Endothelial cell of umbilical vein (primary cell): ENCODE measurements at regions not wholly inside any gene's neighbourhood (a gene's known extent, or its start where the extent isn't known, plus 50 kb on each side); places are given as distances from the start of the nearest gene placed in this dataset.

Experiments used
- BruUV-seq: library from RNA; stranded (reverse); fragments of 400-500 nt; replicated peaks from 2 replicates; lab custom pipeline; 2021; lab: Mats Ljungman, UMichigan
- CTCF ChIA-PET: fragments of 300-600, 350-600 bp; sonication (Branson Sonifier 250); formaldehyde crosslinking; loops from one replicate; lab custom pipeline; 2021; ENCODE audit warnings: antibody characterized with exemption, inconsistent platforms; lab: Charles Lee
- POLR2A ChIA-PET: fragments of 300-600, 350-600 bp; sonication (Branson Sonifier 250); formaldehyde crosslinking; loops from one replicate; lab custom pipeline; 2021; ENCODE audit warnings: antibody characterized with exemption, inconsistent platforms; lab: Charles Lee
- DNase-seq: peaks from one replicate; pipeline ENCODE4 v3.0.0-alpha.2; 2011; ENCODE audit warnings: low read depth, low spot score
- FAIRE-seq: peaks from 2 replicates; lab custom pipeline; 2011; peaks lifted over from hg19 to GRCh38; lab: Jason Lieb, UNC
- H2AFZ ChIP-seq: 2 replicates; pipeline ENCODE4 v1.6.0; 2012; ENCODE audit warnings: low read depth, low read length, control low read depth, inconsistent platforms
- H3K27ac ChIP-seq: 2 replicates; pipeline ENCODE4 v1.5.1; 2011; ENCODE audit warnings: low read depth, mild to moderate bottlenecking, control low read depth, low read length, moderate library complexity; ENCODE audit not compliant: insufficient read depth
- H3K27me3 ChIP-seq, 2 experiments: 2 replicates each; pipeline versions ENCODE4 v1.6.0 to v1.6.1; 2011; ENCODE audit warnings: low read length in 2 of 2, mixed read lengths in 1 of 2; ENCODE audit not compliant: control insufficient read depth in 2 of 2, insufficient read depth in 2 of 2
- H3K36me3 ChIP-seq, 2 experiments: 2 replicates in 1 of 2; 3 replicates in 1 of 2; pipeline ENCODE4 v1.5.1; 2011; ENCODE audit warnings: low read length in 2 of 2, mild to moderate bottlenecking in 1 of 2, moderate library complexity in 1 of 2; ENCODE audit not compliant: control insufficient read depth in 2 of 2, insufficient read depth in 2 of 2; ENCODE audit errors: extremely low read depth in 1 of 2
- H3K4me1 ChIP-seq: 3 replicates; pipeline ENCODE4 v1.5.1; 2011; ENCODE audit warnings: mild to moderate bottlenecking, low read length; ENCODE audit not compliant: control insufficient read depth, insufficient read depth; ENCODE audit errors: extremely low read depth
- H3K4me2 ChIP-seq: 2 replicates; pipeline ENCODE4 v1.6.1; 2011; ENCODE audit warnings: low read length, control low read depth, mixed read lengths; ENCODE audit not compliant: insufficient read depth
- H3K4me3 ChIP-seq, 3 experiments: fragments of 200-600 bp in 1 of 3; sonication (generic), shearing (Covaris generic) in 1 of 3; replicated peaks in 1 of 3; 2 replicates each; pipeline ENCODE4 v1.5.1; 2011 to 2016; ENCODE audit warnings: control low read depth in 3 of 3, low read length in 3 of 3, mild to moderate bottlenecking in 2 of 3, inconsistent platforms in 1 of 3, low read depth in 1 of 3, moderate library complexity in 1 of 3; ENCODE audit not compliant: insufficient read depth in 1 of 3
- H3K79me2 ChIP-seq: 2 replicates; pipeline ENCODE4 v1.6.0; 2012; ENCODE audit warnings: low read length, inconsistent platforms; ENCODE audit not compliant: control insufficient read depth, insufficient read depth
- H3K9ac ChIP-seq: replicated peaks from 2 replicates; pipeline ENCODE3; 2011; ENCODE audit warnings: low read length, control low read depth; ENCODE audit not compliant: insufficient read depth; ENCODE audit errors: extremely low read depth
- H3K9me1 ChIP-seq: replicated peaks from 3 replicates; pipeline ENCODE4 v1.6.0; 2011; ENCODE audit warnings: mild to moderate bottlenecking, low read length; ENCODE audit not compliant: control insufficient read depth, insufficient read depth; ENCODE audit errors: extremely low read depth
- H3K9me3 ChIP-seq: replicated peaks from 2 replicates; pipeline ENCODE4 v1.5.1; 2012; ENCODE audit warnings: low read length, inconsistent platforms; ENCODE audit not compliant: control insufficient read depth, insufficient read depth
- H4K20me1 ChIP-seq: replicated peaks from 2 replicates; pipeline ENCODE3; 2011; ENCODE audit warnings: mild to moderate bottlenecking, low read length; ENCODE audit not compliant: control insufficient read depth, insufficient read depth; ENCODE audit errors: extremely low read depth
- CTCF ChIP-seq, 2 donors: IDR thresholded peaks; 1 replicate in 1 of 2; 2 replicates in 1 of 2; pipeline ENCODE4 v1.5.1; 2011; ENCODE audit warnings: low read length in 2 of 2, mild to moderate bottlenecking in 2 of 2, moderate library complexity in 2 of 2, control low read depth in 1 of 2, inconsistent platforms in 1 of 2, low read depth in 1 of 2; ENCODE audit not compliant: insufficient read depth in 1 of 2; ENCODE audit errors: extremely low read depth in 1 of 2
- EZH2 ChIP-seq: IDR thresholded peaks from 2 replicates; pipeline ENCODE4 v1.6.1; 2012; ENCODE audit warnings: borderline replicate concordance, low read depth, mild to moderate bottlenecking, moderate library complexity, low read length, inconsistent platforms; ENCODE audit not compliant: severe bottlenecking
- FOS ChIP-seq: IDR thresholded peaks from 2 replicates; pipeline ENCODE4 v1.6.1; 2011; ENCODE audit warnings: mild to moderate bottlenecking, low read length, moderate library complexity, borderline replicate concordance; ENCODE audit not compliant: insufficient read depth
- GATA2 ChIP-seq: IDR thresholded peaks from 2 replicates; pipeline ENCODE4 v1.7.0; 2011; ENCODE audit warnings: low read depth, mild to moderate bottlenecking, moderate library complexity, mixed read lengths, low read length; ENCODE audit not compliant: insufficient read length, insufficient read depth
- JUN ChIP-seq: IDR thresholded peaks from 2 replicates; pipeline ENCODE4 v1.6.1; 2011; ENCODE audit warnings: borderline replicate concordance, low read depth; ENCODE audit not compliant: insufficient read length, insufficient read depth
- MAX ChIP-seq: IDR thresholded peaks from 2 replicates; pipeline ENCODE4 v1.6.1; 2011; ENCODE audit not compliant: insufficient read depth, insufficient read length
- MYC ChIP-seq: IDR thresholded peaks from one replicate; pipeline ENCODE4 v1.6.1; 2011; ENCODE audit warnings: mild to moderate bottlenecking, low read depth, low read length
- POLR2A ChIP-seq: IDR thresholded peaks from 2 replicates; pipeline ENCODE4 v1.6.1; 2012; ENCODE audit warnings: low read depth, mild to moderate bottlenecking, control low read depth, low read length
- POLR2AphosphoS5 ChIP-seq: IDR thresholded peaks from 2 replicates; pipeline ENCODE4 v1.6.1; 2012; ENCODE audit warnings: low read depth, mild to moderate bottlenecking, control low read depth, low read length, moderate library complexity; ENCODE audit not compliant: insufficient read depth
- dilution Hi-C: fragments of 300-500 bp; cut with MboI; formaldehyde crosslinking; loops from one replicate; pipeline ENCODE4 v1.15.0; 2019; ENCODE audit warnings: low sequenced_read_pairs; ENCODE audit not compliant: extremely low pct_ligation_motif_present
- intact Hi-C: fragments of 100-400 bp; cut with micrococcal nuclease; formaldehyde crosslinking; loops from one replicate; pipeline ENCODE4 v1.10.0; 2022

- Histone ChIP-seq H3K4me3 (no peak overlapping the region), H3K79me2 (no peaks in the 10 kb centered on the region), H2AFZ (no peak overlapping the region), H3K9me1 (no peaks in the 10 kb centered on the region), H3K4me2 (no peak overlapping the region), H4K20me1 (no peaks in the 10 kb centered on the region), H3K27ac (no peak overlapping the region), H3K4me1 (no peaks in the 10 kb centered on the region), H3K9ac (no peak overlapping the region), H3K36me3 (no peaks in the 10 kb centered on the region), H3K9me3 (no peaks in the 10 kb centered on the region), H3K27me3 (no peaks in the 10 kb centered on the region)
- POLR2A ChIA-PET = no interaction called here
- TF ChIP-seq EZH2 = no peak
- no peak for TF ChIP-seq CTCF (IDR thresholded peaks at IDR 0.05; ENCODE audit: extremely low read depth in 1 of 2, insufficient read depth in 1 of 2, low read depth in 1 of 2, low read length in 2 of 2)
- TF ChIP-seq POLR2AphosphoS5 = no peak
- TF ChIP-seq FOS = no peak
- no peak for TF ChIP-seq JUN
- TF ChIP-seq GATA2 = no peak
- TF ChIP-seq MYC = no peak
- no peak for TF ChIP-seq MAX
- TF ChIP-seq POLR2A = no peak
- FAIRE-seq (no peak), DNase-seq (no peak)
- dilution Hi-C loops (no loop called here), intact Hi-C loops (no loop called here)
- CTCF ChIA-PET = no interaction called here
- BruUV-seq = no TSS peak
Measured at GRCh38 chr1:79430437-79430836, 423.9 kb upstream of the ADGRL4 start.
